ENCODE measurements at regions not wholly inside any gene's neighbourhood (a gene's known extent, or its start where the extent isn't known, plus 50 kb on each side); places are given as distances from the start of the nearest gene placed in this dataset.

DNA sequence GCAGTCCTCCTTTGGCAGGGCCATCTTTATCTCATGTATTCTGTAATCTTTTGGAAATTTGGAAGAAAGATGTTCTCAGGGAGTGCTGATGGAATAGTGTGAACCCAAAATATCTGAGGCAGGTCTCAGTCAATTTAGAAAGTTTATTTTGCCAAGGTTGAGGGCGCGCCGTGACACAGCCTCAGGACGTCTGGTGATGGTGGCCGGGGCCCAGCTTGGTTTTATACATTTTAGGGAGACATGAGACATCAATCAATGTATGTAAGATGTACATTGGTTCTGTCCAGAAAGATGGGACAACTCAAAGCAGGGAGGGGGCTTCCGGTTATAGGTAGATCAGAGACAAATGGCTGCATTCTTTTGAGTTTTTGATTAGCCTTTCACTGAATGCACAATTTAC is 89.8 kb downstream of the ERMARD start:
- no peaks in the 10 kb centered on the region for H3K27me3 ChIP-seq
- no peaks in the 10 kb centered on the region for H3K4me1 ChIP-seq
- no peak overlapping the region for H3K4me3 ChIP-seq
- DNase-seq (ENCODE audit: low spot score), result peak; percentile 30
- H3K36me3 ChIP-seq, result no peaks in the 10 kb centered on the region
- H3K9me3 ChIP-seq, result no peaks in the 10 kb centered on the region
- no peak overlapping the region for H3K27ac ChIP-seq
- TF ChIP-seq, protein P1, sequence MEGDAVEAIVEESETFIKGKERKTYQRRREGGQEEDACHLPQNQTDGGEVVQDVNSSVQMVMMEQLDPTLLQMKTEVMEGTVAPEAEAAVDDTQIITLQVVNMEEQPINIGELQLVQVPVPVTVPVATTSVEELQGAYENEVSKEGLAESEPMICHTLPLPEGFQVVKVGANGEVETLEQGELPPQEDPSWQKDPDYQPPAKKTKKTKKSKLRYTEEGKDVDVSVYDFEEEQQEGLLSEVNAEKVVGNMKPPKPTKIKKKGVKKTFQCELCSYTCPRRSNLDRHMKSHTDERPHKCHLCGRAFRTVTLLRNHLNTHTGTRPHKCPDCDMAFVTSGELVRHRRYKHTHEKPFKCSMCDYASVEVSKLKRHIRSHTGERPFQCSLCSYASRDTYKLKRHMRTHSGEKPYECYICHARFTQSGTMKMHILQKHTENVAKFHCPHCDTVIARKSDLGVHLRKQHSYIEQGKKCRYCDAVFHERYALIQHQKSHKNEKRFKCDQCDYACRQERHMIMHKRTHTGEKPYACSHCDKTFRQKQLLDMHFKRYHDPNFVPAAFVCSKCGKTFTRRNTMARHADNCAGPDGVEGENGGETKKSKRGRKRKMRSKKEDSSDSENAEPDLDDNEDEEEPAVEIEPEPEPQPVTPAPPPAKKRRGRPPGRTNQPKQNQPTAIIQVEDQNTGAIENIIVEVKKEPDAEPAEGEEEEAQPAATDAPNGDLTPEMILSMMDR (IDR thresholded peaks at IDR 0.05), result no peak

DNA sequence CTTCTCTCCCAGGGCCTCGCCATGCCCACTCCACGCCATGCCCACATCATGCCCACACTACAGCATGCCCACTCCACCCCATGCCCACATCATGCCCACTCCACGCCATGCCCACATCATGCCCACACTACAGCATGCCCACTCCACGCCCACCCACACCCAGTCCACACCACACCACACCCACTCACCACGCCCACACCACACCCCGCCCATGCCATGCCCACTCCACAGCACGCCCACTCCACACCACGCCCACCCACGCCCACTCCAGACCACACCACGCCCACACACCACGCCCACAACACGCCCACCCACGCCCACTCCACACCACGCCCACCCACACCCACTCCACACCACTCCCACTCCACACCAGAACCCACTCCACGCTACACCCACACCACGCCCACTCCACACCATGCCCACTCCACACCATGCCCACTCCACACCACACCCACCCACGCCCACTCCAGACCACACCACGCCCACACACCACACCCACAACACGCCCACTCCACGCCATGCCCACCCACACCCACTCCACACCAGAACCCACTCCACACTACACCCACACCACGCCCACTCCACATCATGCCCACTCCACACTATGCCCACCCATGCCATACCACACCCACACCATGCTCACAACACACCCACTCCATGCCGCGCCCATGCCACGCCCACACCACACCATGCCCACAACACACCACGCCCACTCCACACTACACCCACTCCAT is 88.6 kb downstream of the ERMARD start:
- Histone ChIP-seq H3K9me3 (no peaks in the 10 kb centered on the region), H3K4me1 (no peaks in the 10 kb centered on the region), H3K4me3 (no peak overlapping the region), H3K36me3 (no peaks in the 10 kb centered on the region), H3K27me3 (no peaks in the 10 kb centered on the region), H3K27ac (no peak overlapping the region)
- TF ChIP-seq, protein P1 (IDR thresholded peaks at IDR 0.05), result no peak
- peak; percentile 44 for DNase-seq (ENCODE audit: low spot score)

DNA sequence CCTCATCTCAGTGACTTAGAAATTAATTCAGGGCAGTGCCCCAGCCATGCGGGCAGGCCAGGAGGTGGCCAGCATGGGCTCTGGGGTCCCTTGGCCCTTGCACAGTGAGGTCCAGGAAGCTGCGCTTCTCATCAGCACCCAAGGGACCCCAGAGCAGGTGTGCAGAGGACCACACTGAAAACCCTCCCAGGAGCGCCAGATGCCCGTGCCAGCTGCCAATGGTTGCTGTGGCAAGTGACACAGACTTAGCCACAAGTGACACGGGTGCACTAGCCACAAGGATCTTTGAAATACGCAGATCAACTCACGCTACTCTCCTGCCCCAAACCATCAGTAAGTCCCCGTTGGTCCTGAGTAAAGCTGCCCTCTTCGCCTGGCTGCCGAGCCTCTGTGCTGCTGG is 88.1 kb downstream of the ERMARD start:
- Histone ChIP-seq H3K4me3 (no peak overlapping the region), H3K9me3 (no peaks in the 10 kb centered on the region), H3K4me1 (no peaks in the 10 kb centered on the region), H3K27me3 (no peaks in the 10 kb centered on the region), H3K36me3 (no peaks in the 10 kb centered on the region), H3K27ac (no peak overlapping the region)
- no peak for DNase-seq (ENCODE audit: low spot score)
- TF ChIP-seq, protein P1 (IDR thresholded peaks at IDR 0.05), result no peak

DNA sequence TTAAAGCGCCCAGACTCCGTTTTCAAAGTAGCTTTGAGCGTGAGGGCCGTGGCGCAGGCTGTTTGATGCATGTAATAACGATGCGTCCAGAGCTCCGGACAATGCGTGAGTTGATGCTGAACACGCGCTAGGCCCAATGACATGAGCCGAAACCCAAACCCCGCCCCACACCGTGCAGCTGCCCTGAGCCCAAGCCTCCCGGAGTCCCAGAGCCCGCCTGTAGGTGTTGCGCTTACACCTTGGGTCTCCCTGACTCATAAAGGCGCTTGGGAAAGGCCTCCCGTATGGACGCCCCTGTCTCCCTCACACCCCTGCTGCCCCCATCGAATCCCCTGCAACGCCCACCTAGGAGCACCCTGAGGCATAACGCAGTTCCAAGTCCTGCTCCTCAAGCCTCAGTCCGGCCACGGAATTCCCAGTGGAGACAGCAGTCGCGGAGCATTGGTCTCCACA is 87.6 kb downstream of the ERMARD start:
- H3K4me3 ChIP-seq, result no peak overlapping the region
- no peak overlapping the region for H3K27ac ChIP-seq
- TF ChIP-seq, protein P1 (IDR thresholded peaks at IDR 0.05), result no peak
- no peaks in the 10 kb centered on the region for H3K9me3 ChIP-seq
- H3K4me1 ChIP-seq, result no peaks in the 10 kb centered on the region
- H3K36me3 ChIP-seq, result no peaks in the 10 kb centered on the region
- no peaks in the 10 kb centered on the region for H3K27me3 ChIP-seq
- peak; percentile 32 for DNase-seq (ENCODE audit: low spot score)

DNA sequence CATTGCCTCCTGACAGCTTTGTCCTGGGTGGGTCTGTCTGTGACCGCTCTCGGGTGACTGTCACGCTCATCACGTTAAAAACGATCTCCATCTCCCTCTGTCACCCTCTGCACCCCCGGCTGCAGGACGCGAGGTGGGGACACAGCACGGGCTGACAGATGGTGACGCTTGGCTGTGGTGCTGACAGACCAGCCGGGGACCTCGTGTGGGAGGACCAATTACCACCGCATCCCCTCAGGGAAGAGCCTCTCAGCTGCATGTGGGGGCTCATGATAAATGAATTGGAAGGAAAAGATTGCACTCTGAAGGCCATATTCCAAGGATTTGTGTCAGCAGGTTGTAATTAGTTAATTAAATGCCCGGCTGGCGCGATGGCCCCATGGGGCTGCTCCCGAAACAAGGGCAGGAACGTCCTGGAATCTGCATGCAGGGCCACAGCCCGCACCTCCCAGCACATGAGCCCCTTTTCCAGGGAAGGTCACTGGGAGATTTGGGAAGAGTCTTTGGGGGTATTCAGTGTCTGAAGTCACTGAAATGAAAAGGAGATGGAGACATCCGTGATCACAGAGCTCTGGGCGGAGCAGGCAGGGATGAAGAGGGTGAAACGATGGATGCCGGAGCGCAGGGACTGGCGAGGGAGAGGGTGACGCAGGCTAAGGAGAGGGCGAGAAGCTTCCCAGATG is 87.1 kb downstream of the ERMARD start:
- H3K27ac ChIP-seq, result no peak overlapping the region
- H3K36me3 ChIP-seq, result no peaks in the 10 kb centered on the region
- H3K9me3 ChIP-seq, result no peaks in the 10 kb centered on the region
- no peak overlapping the region for H3K4me3 ChIP-seq
- TF ChIP-seq, protein P1 (IDR thresholded peaks at IDR 0.05), result no peak
- H3K4me1 ChIP-seq, result no peaks in the 10 kb centered on the region
- peak; percentile 50 for DNase-seq (ENCODE audit: low spot score)
- no peaks in the 10 kb centered on the region for H3K27me3 ChIP-seq
